Left cardiac atrium (tissue), 4 donors: ENCODE measurements at regions not wholly inside any gene's neighbourhood (a gene's known extent, or its start where the extent isn't known, plus 50 kb on each side); places are given as distances from the start of the nearest gene placed in this dataset.
"Not testable (repeated sequence)": the region's sequence is repeated elsewhere in the genome, so short reads cannot be mapped to it uniquely, and the experiment has no call there.

Source experiments
- ATAC-seq, 2 donors: fragments of 200-7000 bp; cut with Tn5 transposase; one replicate each; pipeline ENCODE4 v1.9.1; 2020; ENCODE audit warnings: mild to moderate bottlenecking in 2 of 2, moderate library complexity in 2 of 2
- DNase-seq: peaks from one replicate; pipeline ENCODE4 v3.0.0-alpha.2; 2020
- intact Hi-C, 2 donors: fragments of 100-400 bp; cut with DNase I; formaldehyde crosslinking; loops; one replicate each; pipeline versions ENCODE4 v1.14.1 to v1.15.1; 2022 to 2023
- donor health status: DM: no; HTN: yes; CAD: no.
- donor health status: DM: no; HTN: yes; CAD: no; lungs with severe emphysema.
- donor health status: DM: yes; HTN: yes; CAD: no.
- donor health status: Dilated cardiomyopathy.

GRCh38 chr1:221503268-221503667, 238.6 kb downstream of the DUSP10 start:
- no peak for ATAC-seq
- no peak for DNase-seq
- intact Hi-C loops: no loop called here

- DNase-seq (no peak), ATAC-seq (no peak)
- intact Hi-C loops: no loop called here
Observed at GRCh38 chr1:221509575-221510355, 232.1 kb downstream of the DUSP10 start.

GRCh38 chr1:221510793-221511503, 230.9 kb downstream of the DUSP10 start:
- intact Hi-C loops: no loop called here
- ATAC-seq (no peak), DNase-seq (no peak)

- no peak for ATAC-seq
- intact Hi-C loops: no loop called here
- DNase-seq: no peak
Observed at GRCh38 chr1:221511797-221512196, 230.1 kb downstream of the DUSP10 start.

- intact Hi-C loops: no loop called here
- no peak for DNase-seq
- no peak for ATAC-seq
Observed at GRCh38 chr1:221514806-221515205, 227.1 kb downstream of the DUSP10 start.

- ATAC-seq: no peak
- DNase-seq: no peak
- intact Hi-C loops: no loop called here
Observed at GRCh38 chr1:221515496-221515895, 226.4 kb downstream of the DUSP10 start.

GRCh38 chr1:221517961-221518360, 223.9 kb downstream of the DUSP10 start:
- ATAC-seq: no peak
- DNase-seq: no peak
- intact Hi-C loops: no loop called here

GRCh38 chr1:221520250-221520649, 221.6 kb downstream of the DUSP10 start:
- ATAC-seq (no peak), DNase-seq (no peak)
- intact Hi-C loops: no loop called here

GRCh38 chr1:221521686-221522085, 220.2 kb downstream of the DUSP10 start:
- ATAC-seq: no peak
- no peak for DNase-seq
- intact Hi-C loops: no loop called here

GRCh38 chr1:221522529-221522940, 219.4 kb downstream of the DUSP10 start:
- no peak for ATAC-seq
- DNase-seq: no peak
- intact Hi-C loops: no loop called here

- intact Hi-C loops: no loop called here
- no peak for ATAC-seq
- DNase-seq: no peak
Observed at GRCh38 chr1:221525749-221526148, 216.1 kb downstream of the DUSP10 start.

GRCh38 chr1:221527302-221527701, 214.6 kb downstream of the DUSP10 start:
- ATAC-seq: no peak
- intact Hi-C loops: no loop called here
- DNase-seq: no peak

- intact Hi-C loops: no loop called here
- DNase-seq (no peak), ATAC-seq (peak in 1 of 2 donors; percentile 34)
Observed at GRCh38 chr1:221527886-221528624, 213.8 kb downstream of the DUSP10 start.

GRCh38 chr1:221530159-221530558, 211.7 kb downstream of the DUSP10 start:
- DNase-seq, ATAC-seq, intact Hi-C loops: not testable (repeated sequence)

GRCh38 chr1:221530791-221531190, 211.1 kb downstream of the DUSP10 start:
- DNase-seq: no peak
- no peak for ATAC-seq
- intact Hi-C loops: no loop called here

- ATAC-seq: no peak
- intact Hi-C loops: no loop called here
- no peak for DNase-seq
Observed at GRCh38 chr1:221532071-221532773, 209.7 kb downstream of the DUSP10 start.

GRCh38 chr1:221541296-221541695, 200.6 kb downstream of the DUSP10 start:
- DNase-seq (no peak), ATAC-seq (no peak)
- intact Hi-C loops: loop anchor here (10.0 kb wide), 3 partner anchors 214 to 634 kb away; no protein-coding TSS in a partner anchor

GRCh38 chr1:221543529-221544120, 198.3 kb downstream of the DUSP10 start:
- intact Hi-C loops: loop anchor here (10.0 kb wide), 3 partner anchors 211 to 631 kb away; no protein-coding TSS in a partner anchor
- ATAC-seq: peak in 1 of 2 donors; percentile 41
- no peak for DNase-seq

- no peak for ATAC-seq
- DNase-seq: no peak
- intact Hi-C loops: loop anchor here (10.0 kb wide), 3 partner anchors 206 to 626 kb away; no protein-coding TSS in a partner anchor
Observed at GRCh38 chr1:221548942-221549341, 192.9 kb downstream of the DUSP10 start.
